OCI-LY7 (cell line): ENCODE measurements at regions not wholly inside any gene's neighbourhood (a gene's known extent, or its start where the extent isn't known, plus 50 kb on each side); places are given as distances from the start of the nearest gene placed in this dataset.

ENCODE experiments used
- BruUV-seq: library from RNA; stranded (reverse); fragments of 400-500 nt; replicated peaks from 2 replicates; lab custom pipeline; 2021; lab: Mats Ljungman, UMichigan
- CTCF ChIA-PET: fragments of 300-600 bp; sonication (Branson Sonifier 250); formaldehyde crosslinking; loops from one replicate; lab custom pipeline; 2022; ENCODE audit warnings: antibody characterized with exemption; ENCODE audit not compliant: unreplicated experiment; lab: Charles Lee
- POLR2A ChIA-PET: fragments of 300-600 bp; sonication (Branson Sonifier 250); formaldehyde crosslinking; loops from one replicate; lab custom pipeline; 2022; ENCODE audit warnings: antibody characterized with exemption; lab: Charles Lee
- DNase-seq: peaks from one replicate; pipeline ENCODE4 v3.0.0-alpha.2; 2015; ENCODE audit warnings: low spot score
- H2AFZ ChIP-seq: fragments of 200-600 bp; sonication (generic), shearing (Covaris generic); 2 replicates; pipeline ENCODE4 v1.6.1; 2014; ENCODE audit warnings: mild to moderate bottlenecking, antibody characterized with exemption, low read length, moderate library complexity
- H3K27ac ChIP-seq: fragments of 200-600 bp; sonication (generic); 2 replicates; pipeline ENCODE4 v1.5.1; 2014; ENCODE audit warnings: mixed run types, low read depth, mild to moderate bottlenecking, moderate library complexity, low read length, inconsistent platforms; ENCODE audit not compliant: poor library complexity, severe bottlenecking
- H3K36me3 ChIP-seq: fragments of 200-600 bp; sonication (generic); 2 replicates; pipeline ENCODE4 v1.6.1; 2014; ENCODE audit warnings: mild to moderate bottlenecking, antibody characterized with exemption, low read length, moderate library complexity, mixed read lengths; ENCODE audit not compliant: insufficient read depth
- H3K4me1 ChIP-seq: fragments of 200-600 bp; sonication (generic); 2 replicates; pipeline ENCODE4 v1.5.1; 2014; ENCODE audit warnings: mild to moderate bottlenecking, low read length; ENCODE audit not compliant: insufficient read depth, poor library complexity, severe bottlenecking
- H3K4me2 ChIP-seq: fragments of 200-600 bp; sonication (generic); 2 replicates; pipeline ENCODE4 v1.6.1; 2014; ENCODE audit warnings: mild to moderate bottlenecking, low read length
- H3K4me3 ChIP-seq: fragments of 200-600 bp; sonication (generic); 2 replicates; pipeline ENCODE4 v1.5.1; 2014; ENCODE audit warnings: mild to moderate bottlenecking, low read depth, low read length; ENCODE audit not compliant: poor library complexity, severe bottlenecking
- H3K79me2 ChIP-seq: fragments of 200-600 bp; sonication (generic); 2 replicates; pipeline ENCODE4 v1.6.1; 2016; ENCODE audit warnings: low read depth, mild to moderate bottlenecking, low read length, moderate library complexity, mixed read lengths; ENCODE audit not compliant: insufficient read depth
- H3K9me2 ChIP-seq: fragments of 200-600 bp; sonication (generic); 2 replicates; pipeline ENCODE4 v1.6.1; 2016; ENCODE audit warnings: mild to moderate bottlenecking, low read length, mixed read lengths; ENCODE audit not compliant: insufficient read depth
- H3K9me3 ChIP-seq: fragments of 200-600 bp; sonication (generic); 2 replicates; pipeline ENCODE4 v1.6.1; 2014; ENCODE audit warnings: mild to moderate bottlenecking, mixed run types, low read length, mixed read lengths
- H4K20me1 ChIP-seq: fragments of 200-600 bp; sonication (generic); 2 replicates; pipeline ENCODE4 v1.6.1; 2014; ENCODE audit warnings: mild to moderate bottlenecking, antibody characterized with exemption, low read length, moderate library complexity, mixed read lengths; ENCODE audit not compliant: insufficient read depth
- CTCF ChIP-seq: fragments of 200-600 bp; sonication (generic); conservative IDR thresholded peaks from 2 replicates; pipeline ENCODE4 v1.5.1; 2014; ENCODE audit warnings: mild to moderate bottlenecking, antibody characterized with exemption, low read length, moderate library complexity, mixed read lengths
- EZH2phosphoT487 ChIP-seq: fragments of 200-600 bp; sonication (generic); IDR thresholded peaks from 2 replicates; pipeline ENCODE4 v1.6.1; 2018; ENCODE audit warnings: low read depth, borderline replicate concordance, mild to moderate bottlenecking, mixed run types, antibody characterized with exemption, low read length, moderate library complexity, mixed read lengths
- intact Hi-C: fragments of 100-400 bp; cut with micrococcal nuclease; formaldehyde crosslinking; loops from one replicate; pipeline ENCODE4 v1.10.0; 2022; ENCODE audit not compliant: unreplicated experiment

- no peak overlapping the region for H3K4me3 ChIP-seq
- CTCF ChIA-PET = no interaction called here
- POLR2A ChIA-PET = interaction anchor here (0.6 to 1.1 kb wide), 7 partner anchors 11 to 122 kb away, joined by 3 to 4 read pairs (median 3); no protein-coding TSS in a partner anchor
- no peak overlapping the region for H2AFZ ChIP-seq
- no TSS peak for BruUV-seq
- intact Hi-C loops = no loop called here
- TF ChIP-seq EZH2phosphoT487 (no peak), CTCF (no peak)
- H3K79me2 ChIP-seq = no peaks in the 10 kb centered on the region
- H3K4me1 ChIP-seq = peaks cover 10% of the 10 kb centered on the region
- H3K9me3 ChIP-seq = peaks cover 41% of the 10 kb centered on the region
- H4K20me1 ChIP-seq = no peaks in the 10 kb centered on the region
- no peak overlapping the region for H3K27ac ChIP-seq
- no peaks in the 10 kb centered on the region for H3K9me2 ChIP-seq
- peaks cover 2% of the 10 kb centered on the region; the same call in 1 of the 2 replicates for H3K36me3 ChIP-seq
- H3K4me2 ChIP-seq = no peak overlapping the region
- no peak for DNase-seq
Observed at GRCh38 chr2:8204711-8205110, 477.1 kb upstream of the ID2 start.

- H3K79me2 ChIP-seq = no peaks in the 10 kb centered on the region
- no peak overlapping the region for H3K4me2 ChIP-seq
- BruUV-seq = no TSS peak
- no peaks in the 10 kb centered on the region for H4K20me1 ChIP-seq
- intact Hi-C loops = no loop called here
- no peak overlapping the region for H2AFZ ChIP-seq
- no peak for TF ChIP-seq CTCF
- no peak for TF ChIP-seq EZH2phosphoT487
- H3K27ac ChIP-seq = no peak overlapping the region
- CTCF ChIA-PET = no interaction called here
- H3K9me2 ChIP-seq = no peaks in the 10 kb centered on the region
- POLR2A ChIA-PET = no interaction called here
- peaks cover 2% of the 10 kb centered on the region; the same call in 1 of the 2 replicates for H3K36me3 ChIP-seq
- H3K4me1 ChIP-seq = no peaks in the 10 kb centered on the region
- H3K4me3 ChIP-seq = no peak overlapping the region
- H3K9me3 ChIP-seq = peaks cover 42% of the 10 kb centered on the region
- DNase-seq = no peak
Observed at GRCh38 chr2:8209494-8209893, 472.4 kb upstream of the ID2 start.

- TF ChIP-seq EZH2phosphoT487 (no peak), CTCF (no peak)
- no peak overlapping the region for H3K27ac ChIP-seq
- POLR2A ChIA-PET = no interaction called here
- H2AFZ ChIP-seq = no peak overlapping the region
- H3K36me3 ChIP-seq = peaks cover 2% of the 10 kb centered on the region; the same call in 1 of the 2 replicates
- no peak overlapping the region for H3K4me3 ChIP-seq
- no peak for DNase-seq
- H3K79me2 ChIP-seq = no peaks in the 10 kb centered on the region
- H4K20me1 ChIP-seq = no peaks in the 10 kb centered on the region
- peaks cover 38% of the 10 kb centered on the region for H3K9me3 ChIP-seq
- no TSS peak for BruUV-seq
- H3K4me2 ChIP-seq = no peak overlapping the region
- no peaks in the 10 kb centered on the region for H3K9me2 ChIP-seq
- CTCF ChIA-PET = no interaction called here
- intact Hi-C loops = no loop called here
- H3K4me1 ChIP-seq = peaks cover 14% of the 10 kb centered on the region
Observed at GRCh38 chr2:8211384-8211783, 470.5 kb upstream of the ID2 start.
